Left lobe of liver (tissue), 2 donors: ENCODE measurements at regions not wholly inside any gene's neighbourhood (a gene's known extent, or its start where the extent isn't known, plus 50 kb on each side); places are given as distances from the start of the nearest gene placed in this dataset.
A peak's percentile ranks its signal among the peaks of the same experiment; 100 is the strongest.

Experiments used
- ATAC-seq: fragments of 200-7000 bp; cut with Tn5 transposase; one replicate; pipeline ENCODE4 v1.9.1; 2020; ENCODE audit warnings: mild to moderate bottlenecking, moderate library complexity
- DNase-seq: peaks from one replicate; pipeline ENCODE4 v3.0.0-alpha.2; 2020; ENCODE audit warnings: low spot score
- donor health status: DM: no; HTN: no; CAD: no; lungs with moderate emphysema.
- donor health status: DM: no; HTN: yes; CAD: no.

GRCh38 chr7:46839651-46840050, 742.3 kb downstream of the TNS3 start:
- no peak for DNase-seq

DNA sequence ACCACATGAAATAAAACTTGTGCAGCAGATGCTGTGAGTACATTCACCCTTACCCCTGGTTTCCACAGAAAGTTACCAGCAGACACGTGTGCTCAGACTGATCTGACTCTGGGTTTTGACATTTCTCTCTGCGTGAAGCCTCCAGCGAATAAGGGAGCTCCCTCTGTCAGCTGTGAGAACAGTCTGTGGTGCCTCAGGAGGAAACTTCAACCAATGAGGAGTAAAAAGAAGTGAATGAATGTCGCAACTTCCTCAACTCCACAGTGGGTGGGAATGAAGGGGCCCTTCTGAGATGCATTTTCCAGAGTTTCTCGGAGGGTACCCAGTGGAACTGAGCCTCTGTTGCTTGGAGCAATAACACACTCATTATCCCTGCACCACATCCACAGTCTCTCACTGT, 743.4 kb downstream of the TNS3 start:
- DNase-seq (no peak), ATAC-seq (no peak)

More at GRCh38 chr7:46839651-46840050, 742.3 kb downstream of the TNS3 start:
- no peak for ATAC-seq

GRCh38 chr7:46835556-46835955, 746.4 kb downstream of the TNS3 start:
- no peak for DNase-seq
- ATAC-seq: no peak

DNA sequence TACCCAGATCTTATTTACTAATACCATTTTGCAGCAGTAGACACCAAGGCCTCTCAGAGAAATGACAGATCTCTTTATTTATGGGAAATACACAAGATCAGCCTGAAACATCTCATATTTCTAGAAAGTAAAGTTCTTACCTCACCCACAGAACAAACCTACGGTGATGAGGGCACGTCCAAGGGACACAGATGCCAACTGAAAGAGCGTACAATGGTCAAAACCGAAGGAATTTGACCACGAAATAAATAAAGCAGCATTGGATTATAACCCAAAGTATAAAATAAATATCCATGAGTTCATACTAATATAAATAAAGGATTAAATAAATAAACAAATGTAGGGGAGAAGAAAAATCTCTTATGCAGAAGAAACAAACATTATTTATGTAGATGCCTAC, 747.0 kb downstream of the TNS3 start:
- ATAC-seq: no peak
- DNase-seq: no peak

GRCh38 chr7:46833197-46833596, 748.7 kb downstream of the TNS3 start:
- ATAC-seq (no peak), DNase-seq (no peak)

DNA sequence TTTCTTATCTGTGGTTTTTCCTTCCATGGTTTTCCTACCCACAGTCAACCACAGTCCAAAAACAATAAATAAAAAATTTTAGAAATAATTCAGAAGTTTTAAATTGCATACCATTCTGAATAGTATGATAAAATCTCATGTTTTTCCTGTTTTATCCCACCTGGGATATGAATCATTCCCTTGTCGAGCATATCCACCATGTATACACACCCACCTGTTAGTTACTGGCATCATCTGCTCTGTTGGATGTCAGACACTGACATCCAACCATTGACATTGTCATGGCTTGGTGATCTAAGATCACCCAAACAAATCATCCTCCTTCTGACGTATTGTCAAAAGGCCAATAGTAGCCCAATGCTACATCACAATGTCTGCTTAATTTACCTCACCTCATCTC, 749.8 kb downstream of the TNS3 start:
- ATAC-seq (no peak), DNase-seq (no peak)

GRCh38 chr7:46819819-46820218, 762.1 kb downstream of the TNS3 start:
- ATAC-seq (no peak), DNase-seq (no peak)

DNA sequence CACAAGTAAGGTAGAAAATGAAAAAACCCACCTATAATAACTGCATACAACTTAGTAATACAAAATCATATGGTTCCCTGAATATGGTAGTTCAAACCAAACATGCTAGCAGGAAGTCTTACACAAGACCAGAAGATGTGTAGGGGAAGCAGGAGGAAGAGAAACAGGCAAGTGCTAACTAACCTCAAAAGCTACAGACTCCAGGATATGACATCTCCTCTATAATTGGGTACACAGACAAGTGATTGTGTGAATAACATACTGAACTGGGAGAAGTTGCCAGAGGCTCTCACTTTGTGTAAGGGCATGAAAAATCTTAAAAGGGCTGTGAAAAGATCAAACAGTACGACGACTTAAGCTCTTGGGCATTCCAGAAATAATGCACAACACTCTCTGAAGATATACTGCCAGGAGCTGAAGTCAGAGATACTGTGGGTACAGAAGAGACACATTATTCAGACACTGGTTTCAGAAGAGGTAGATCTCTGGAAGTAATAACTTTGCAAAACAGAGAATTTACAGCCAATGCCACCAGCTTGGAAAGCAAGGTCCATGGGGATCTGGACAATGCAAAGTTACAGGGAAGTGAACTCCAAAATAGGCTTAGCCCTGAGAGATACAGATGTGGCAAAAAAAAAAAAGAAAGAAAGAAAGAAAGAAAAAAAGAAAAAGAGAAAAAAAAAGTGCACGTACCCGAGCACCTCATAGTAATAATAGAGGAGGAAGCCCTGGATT, 767.2 kb downstream of the TNS3 start:
- DNase-seq (no peak), ATAC-seq (no peak)

DNA sequence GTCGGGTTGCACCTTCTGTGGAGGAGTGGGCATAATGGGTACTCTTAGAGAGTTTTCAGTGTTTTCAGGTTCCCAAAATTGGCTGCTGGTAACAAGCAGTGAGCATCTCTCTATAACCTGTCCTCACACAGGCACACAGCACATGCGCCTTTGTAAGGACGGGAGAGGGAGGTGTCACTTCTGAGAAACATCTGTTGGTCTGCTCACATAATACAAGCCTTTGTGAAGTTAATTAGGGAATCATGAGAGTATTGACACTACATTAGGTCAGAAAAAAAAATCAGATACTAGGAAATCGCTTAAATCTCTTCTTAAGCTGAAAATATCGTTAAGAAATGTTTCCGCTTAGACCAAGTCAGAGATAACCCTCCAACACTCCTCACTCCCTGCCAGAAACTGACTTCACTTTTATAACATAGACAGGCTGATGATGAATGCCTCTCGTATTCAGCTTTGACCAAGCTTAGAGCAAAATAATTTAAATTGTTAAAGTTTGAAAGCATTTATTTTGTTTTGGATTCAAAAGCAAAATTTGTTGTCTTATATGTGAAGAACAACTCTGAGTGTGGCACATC, 769.7 kb downstream of the TNS3 start:
- DNase-seq (no peak), ATAC-seq (no peak)

- no peak for DNase-seq
- no peak for ATAC-seq
Measured at GRCh38 chr7:46811529-46811928, 770.4 kb downstream of the TNS3 start.

DNA sequence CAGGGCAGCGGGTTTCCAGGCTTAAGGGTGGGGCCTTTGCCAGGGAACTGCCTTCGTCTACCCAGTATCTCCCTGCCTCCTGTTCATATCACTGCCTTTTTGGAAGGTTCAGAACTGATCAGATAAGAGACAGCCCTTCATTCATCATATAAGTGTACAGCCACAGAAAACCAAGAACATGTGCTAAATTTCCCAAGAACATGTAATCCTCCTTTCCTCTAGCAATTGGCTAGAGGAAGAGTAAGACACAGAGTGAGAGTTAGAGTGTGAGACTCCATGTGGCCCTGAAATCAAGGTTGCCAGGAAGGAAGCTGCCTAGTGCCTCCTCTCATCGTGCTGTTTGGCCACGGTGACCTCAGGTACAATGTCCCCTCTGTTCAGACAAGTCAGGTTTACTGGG, 770.9 kb downstream of the TNS3 start:
- no peak for DNase-seq
- ATAC-seq: no peak

- ATAC-seq: no peak
- DNase-seq: no peak
Measured at GRCh38 chr7:46809886-46810285, 772.0 kb downstream of the TNS3 start.

DNA sequence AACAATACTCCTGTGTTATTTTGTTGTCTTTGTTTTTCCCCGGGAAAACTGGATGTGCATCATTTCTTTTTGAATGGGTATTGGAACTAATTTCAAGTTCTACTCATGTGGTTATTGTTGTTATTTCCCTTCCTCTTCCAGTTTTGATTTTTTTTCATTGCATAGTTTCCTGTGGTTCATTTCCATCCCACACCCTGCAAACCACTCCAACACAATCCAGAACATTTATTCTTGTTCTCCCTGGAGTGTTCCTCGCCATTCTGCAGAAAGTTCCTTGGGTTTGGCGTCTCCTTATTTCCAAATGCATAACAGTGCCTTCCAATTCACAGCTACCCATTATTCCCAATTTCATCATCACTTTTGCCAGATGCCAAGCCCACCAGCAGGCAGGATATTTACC, 775.1 kb downstream of the TNS3 start:
- ATAC-seq: no peak
- DNase-seq: no peak

DNA sequence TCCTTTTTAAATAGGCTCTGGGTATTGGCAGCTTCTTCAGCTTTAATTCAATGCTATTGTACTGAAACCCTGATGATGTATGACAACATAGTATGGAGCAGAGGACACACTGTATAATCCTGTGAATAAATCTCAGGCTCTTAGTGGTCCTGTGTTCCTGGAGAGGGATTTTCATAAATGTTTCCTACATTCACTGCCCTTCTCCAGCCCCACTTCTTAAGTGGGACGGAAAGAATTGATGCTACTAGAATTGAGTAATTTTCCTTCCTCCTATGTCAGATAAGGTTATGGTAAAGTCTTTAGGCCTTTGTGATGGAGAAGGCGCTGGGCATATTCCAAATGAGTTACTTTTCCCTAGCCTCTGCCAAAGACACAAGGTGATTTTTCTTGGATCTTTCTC, 779.4 kb downstream of the TNS3 start:
- no peak for ATAC-seq

GRCh38 chr7:46791188-46791587, 790.7 kb downstream of the TNS3 start:
- ATAC-seq: no peak

More for the DNA sequence above, 779.4 kb downstream of the TNS3 start:
- no peak for DNase-seq

DNA sequence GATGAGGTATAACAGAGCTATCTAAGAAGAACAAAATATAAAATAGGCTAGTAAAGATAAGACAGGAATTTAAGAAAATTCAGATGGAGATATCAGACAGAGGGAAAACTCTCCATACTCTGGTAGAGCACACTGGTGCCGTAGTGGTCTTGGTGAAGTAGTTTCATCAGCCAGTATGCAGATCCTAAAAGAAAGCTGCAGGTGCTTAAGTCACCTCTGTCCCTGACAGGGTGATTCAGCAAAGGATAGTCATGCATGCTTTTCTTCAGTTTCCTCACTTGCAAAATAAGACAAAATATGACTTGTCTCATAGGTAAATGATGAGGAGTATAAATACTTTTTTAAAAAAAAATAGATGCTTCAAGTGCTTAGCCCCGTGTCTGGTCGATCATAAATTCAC, 794.9 kb downstream of the TNS3 start:
- ATAC-seq (no peak), DNase-seq (no peak)

More at GRCh38 chr7:46791188-46791587, 790.7 kb downstream of the TNS3 start:
- no peak for DNase-seq

GRCh38 chr7:46786221-46786954, 795.5 kb downstream of the TNS3 start:
- DNase-seq (no peak), ATAC-seq (no peak)

GRCh38 chr7:46784732-46785131, 797.2 kb downstream of the TNS3 start:
- no peak for ATAC-seq
- no peak for DNase-seq

DNA sequence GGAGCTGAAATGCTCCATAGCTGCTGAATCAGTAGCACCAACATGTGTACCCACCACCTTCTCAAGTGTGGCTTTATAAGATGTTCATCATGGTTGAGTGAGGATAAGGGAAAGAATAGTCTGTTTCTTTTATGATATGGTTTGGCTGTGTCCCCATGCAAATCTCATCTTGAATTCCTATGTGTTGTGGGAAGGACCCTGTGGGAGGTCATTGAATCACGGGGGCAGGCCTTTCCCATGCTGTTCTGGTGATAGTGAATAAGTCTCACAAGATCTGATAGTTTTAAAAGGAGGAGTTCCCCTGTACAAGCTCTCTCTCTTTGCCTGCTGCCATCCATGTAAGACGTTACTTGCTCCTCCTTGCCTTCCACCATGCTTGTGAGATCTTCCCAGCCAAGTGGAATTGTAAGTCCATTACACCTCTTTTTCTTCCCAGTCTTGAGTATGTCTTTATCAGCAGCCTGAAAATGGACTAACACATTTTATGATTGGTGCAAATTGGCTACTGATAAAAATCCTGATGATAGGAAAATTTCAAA, 799.9 kb downstream of the TNS3 start:
- no peak for DNase-seq
- no peak for ATAC-seq

GRCh38 chr7:46776790-46777189, 805.1 kb downstream of the TNS3 start:
- no peak for DNase-seq
- ATAC-seq: peak; percentile 37

GRCh38 chr7:46775776-46776175, 806.1 kb downstream of the TNS3 start:
- ATAC-seq: no peak

DNA sequence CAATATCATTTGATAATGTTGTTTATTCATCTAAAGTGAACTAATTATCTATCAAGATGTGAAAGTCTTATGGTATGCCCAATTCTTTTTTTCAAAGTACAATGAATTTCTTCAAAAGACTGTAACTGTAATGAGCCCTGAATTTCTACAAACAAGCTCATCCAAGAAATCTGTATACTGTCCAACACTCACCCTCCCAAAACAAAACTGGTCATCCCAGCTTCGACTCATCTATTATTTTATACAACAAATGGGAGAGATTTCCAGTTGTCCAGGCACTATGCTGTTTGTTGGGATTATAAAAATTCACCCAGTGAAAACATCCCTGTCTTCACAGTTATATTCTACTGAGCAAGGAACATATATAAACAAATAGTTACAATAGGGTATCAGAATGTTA, 806.9 kb downstream of the TNS3 start:
- DNase-seq (no peak), ATAC-seq (no peak)

More at GRCh38 chr7:46775776-46776175, 806.1 kb downstream of the TNS3 start:
- DNase-seq: no peak
